WI38 (cell line): ENCODE measurements at regions not wholly inside any gene's neighbourhood (a gene's known extent, or its start where the extent isn't known, plus 50 kb on each side); places are given as distances from the start of the nearest gene placed in this dataset.
A peak's percentile ranks its signal among the peaks of the same experiment; 100 is the strongest.

Experiments
- H3K4me3 ChIP-seq: 2 replicates; pipeline ENCODE4 v1.5.1; 2011; ENCODE audit warnings: low read depth, mild to moderate bottlenecking, control low read depth, low read length
- TF ChIP-seq, protein P1 (sequence below): IDR thresholded peaks from 2 replicates; pipeline ENCODE4 v1.5.1; 2012; ENCODE audit warnings: low read depth, mild to moderate bottlenecking, control low read depth, low read length

DNA sequence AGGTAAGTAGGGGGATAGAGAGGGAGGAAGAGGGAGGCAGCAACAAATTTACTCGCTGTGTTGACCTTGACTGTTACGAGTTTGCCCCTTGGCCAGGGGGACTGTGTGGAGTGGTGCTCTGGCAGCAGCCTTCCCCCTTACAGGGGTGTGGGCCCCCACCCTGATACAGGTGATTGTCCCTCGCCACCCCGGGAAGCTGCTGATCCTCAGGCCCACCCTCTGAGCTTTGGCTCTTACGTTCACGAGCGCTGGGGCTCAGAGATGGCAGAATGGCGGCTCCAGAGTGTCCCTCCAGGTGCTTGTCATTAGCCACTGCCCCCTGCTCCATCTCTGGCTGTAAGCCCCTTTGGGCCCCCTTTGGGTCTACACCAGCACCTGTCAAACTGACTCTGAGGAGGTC is 88.6 kb downstream of the GLI2 start:
- TF ChIP-seq, protein P1, sequence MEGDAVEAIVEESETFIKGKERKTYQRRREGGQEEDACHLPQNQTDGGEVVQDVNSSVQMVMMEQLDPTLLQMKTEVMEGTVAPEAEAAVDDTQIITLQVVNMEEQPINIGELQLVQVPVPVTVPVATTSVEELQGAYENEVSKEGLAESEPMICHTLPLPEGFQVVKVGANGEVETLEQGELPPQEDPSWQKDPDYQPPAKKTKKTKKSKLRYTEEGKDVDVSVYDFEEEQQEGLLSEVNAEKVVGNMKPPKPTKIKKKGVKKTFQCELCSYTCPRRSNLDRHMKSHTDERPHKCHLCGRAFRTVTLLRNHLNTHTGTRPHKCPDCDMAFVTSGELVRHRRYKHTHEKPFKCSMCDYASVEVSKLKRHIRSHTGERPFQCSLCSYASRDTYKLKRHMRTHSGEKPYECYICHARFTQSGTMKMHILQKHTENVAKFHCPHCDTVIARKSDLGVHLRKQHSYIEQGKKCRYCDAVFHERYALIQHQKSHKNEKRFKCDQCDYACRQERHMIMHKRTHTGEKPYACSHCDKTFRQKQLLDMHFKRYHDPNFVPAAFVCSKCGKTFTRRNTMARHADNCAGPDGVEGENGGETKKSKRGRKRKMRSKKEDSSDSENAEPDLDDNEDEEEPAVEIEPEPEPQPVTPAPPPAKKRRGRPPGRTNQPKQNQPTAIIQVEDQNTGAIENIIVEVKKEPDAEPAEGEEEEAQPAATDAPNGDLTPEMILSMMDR, result no peak
- H3K4me3 ChIP-seq, result no peak overlapping the region

DNA sequence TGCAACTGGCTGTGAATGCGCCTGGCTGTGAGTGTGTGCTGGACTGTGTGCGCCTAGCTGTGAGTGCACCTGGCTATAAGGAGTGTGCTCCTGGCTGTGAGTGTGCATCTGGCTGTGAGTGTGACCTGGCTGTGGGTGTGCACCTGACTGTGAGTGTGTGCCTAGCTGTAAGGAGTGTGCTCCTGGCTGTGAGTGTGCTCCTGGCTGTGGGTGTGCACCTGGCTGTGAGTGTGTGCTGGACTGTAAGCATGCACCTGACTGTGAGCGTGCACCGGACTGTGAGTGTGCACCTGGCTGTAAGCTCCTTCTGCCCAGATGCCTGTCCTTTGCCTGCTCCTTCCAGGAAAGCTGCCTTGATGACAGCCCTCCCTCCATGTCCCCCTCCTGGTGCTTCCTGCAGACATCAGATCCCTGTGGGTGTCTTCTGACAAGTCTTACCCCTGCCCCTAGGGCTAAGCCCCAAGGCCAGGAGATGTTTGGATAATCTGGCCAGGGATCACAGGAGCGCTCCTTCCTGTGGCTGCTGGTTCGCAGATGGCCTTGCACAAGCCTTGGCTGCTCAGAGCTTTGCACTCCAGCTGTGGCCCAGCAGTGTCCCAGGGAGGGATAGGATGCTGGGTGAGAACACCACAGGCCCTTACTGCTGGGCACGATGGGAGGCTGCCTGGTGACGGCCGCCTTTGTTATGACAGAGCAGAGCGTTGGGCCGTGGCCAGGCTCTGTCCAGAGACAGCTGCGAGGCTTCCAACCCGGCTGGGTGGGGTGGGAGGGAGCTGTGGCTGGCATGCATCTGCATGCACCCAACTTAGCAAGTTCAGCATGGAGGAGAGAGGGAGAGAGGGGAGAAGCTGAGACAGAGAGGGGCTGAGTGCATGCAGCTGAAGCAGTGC is 89.9 kb downstream of the GLI2 start:
- 0 out of 2 replicates have a peak overlapping the region, but pooled peaks have one; percentile 15 for H3K4me3 ChIP-seq
- TF ChIP-seq, protein P1, result no peak

DNA sequence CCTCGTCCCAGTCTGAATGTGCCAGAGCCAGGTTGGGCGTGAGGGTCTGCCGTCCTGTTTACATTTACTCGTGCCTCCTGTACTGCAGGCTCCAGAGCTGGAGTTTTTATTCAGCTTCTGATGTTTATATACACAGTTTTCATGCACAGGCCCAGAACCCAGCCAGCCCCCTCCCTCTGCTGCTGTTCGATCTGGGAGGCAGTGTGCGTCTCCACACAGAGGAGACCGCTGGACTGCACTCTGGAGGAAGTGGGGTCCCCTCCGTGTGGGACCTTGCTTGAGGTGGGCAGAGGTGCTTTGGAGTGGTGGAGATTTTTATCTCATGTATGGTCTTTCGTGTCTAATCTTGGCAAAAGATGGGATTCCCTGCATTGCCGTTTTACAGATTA is 90.6 kb downstream of the GLI2 start:
- H3K4me3 ChIP-seq, result 0 out of 2 replicates have a peak overlapping the region, but pooled peaks have one; percentile 15
- TF ChIP-seq, protein P1, result no peak

DNA sequence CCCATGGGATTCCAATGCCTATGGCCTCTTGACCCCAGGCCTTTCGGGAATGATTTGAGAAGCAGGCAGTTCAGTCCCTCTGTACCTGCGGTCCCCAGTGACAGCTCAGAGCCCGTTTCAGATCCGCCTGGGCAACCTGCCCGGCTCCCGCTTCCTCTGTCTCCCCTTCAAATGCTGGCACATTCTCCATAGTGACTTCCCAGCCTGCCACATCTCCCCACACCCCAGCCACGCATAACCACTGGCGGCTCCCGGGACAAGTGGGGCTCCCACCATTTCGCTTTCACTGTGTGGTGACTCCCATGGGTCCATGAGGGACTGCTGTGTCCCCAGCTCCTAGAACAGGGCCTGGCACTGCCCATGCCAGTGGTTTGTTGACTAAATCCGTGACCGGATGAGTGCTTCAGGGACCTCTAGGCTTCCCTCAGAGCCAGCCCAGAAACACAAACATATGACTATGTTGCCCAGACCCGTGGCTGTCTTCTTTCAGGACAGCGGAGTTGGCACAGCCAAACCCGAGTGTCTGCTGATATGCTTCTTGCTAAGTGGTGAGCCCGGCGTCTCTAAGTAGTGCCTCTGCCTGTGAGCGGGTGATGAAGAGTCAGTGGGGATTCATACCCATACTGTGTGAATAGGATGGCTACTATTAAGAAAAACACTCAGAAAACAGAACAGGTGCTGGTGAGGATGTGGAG is 91.2 kb downstream of the GLI2 start:
- H3K4me3 ChIP-seq, result 0 out of 2 replicates have a peak overlapping the region, but pooled peaks have one; percentile 1
- TF ChIP-seq, protein P1, result no peak

GRCh38 chr2:120828066-120828465 is 92.4 kb downstream of the GLI2 start:
- TF ChIP-seq, protein P1, result no peak
- no peak overlapping the region for H3K4me3 ChIP-seq

DNA sequence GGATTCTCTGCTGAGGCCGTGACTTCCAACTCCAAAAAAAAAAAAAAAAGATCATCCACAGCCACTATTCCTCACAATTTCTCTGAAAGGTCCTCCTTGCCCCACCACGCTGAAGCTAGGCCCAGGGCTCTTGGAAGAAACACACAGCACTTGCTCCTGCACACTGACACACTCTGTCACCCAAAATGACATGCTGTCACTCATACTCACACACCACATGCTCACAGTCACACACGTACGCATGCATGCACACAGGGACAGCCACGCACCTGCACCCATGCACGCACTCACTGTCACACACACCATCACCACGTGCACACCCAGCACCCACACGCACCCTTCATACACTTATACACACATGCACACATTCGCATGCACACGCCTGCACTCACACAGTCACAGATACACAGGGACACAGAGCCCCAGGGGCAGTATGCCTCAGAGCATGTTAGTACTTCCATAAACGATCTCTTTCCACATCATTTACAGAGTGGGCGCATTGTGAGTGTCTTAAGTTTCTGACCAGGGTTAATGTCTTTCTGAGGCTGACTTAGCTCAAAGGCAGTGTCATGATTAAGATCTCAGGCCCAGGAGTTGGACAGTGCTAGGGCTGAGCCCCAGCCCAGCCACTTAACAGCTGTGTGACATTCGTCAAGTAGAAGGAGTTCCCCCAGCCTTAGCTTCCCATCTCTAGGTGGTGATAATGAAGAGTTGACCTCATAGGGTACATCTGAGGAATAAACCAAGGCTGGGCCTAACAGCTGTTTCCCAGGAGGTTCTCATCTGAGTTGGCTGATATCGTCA is 93.4 kb downstream of the GLI2 start:
- H3K4me3 ChIP-seq, result no peak overlapping the region
- TF ChIP-seq, protein P1, result no peak
